B cell (primary cell): ENCODE measurements at regions not wholly inside any gene's neighbourhood (a gene's known extent, or its start where the extent isn't known, plus 50 kb on each side); places are given as distances from the start of the nearest gene placed in this dataset.

Experiments used
- ATAC-seq: fragments of 200-7000 bp; cut with Tn5 transposase; one replicate; pipeline ENCODE4 v1.10.0; 2021; ENCODE audit warnings: low read depth, mild to moderate bottlenecking, moderate number of reproducible peaks, moderate library complexity
- CTCF ChIA-PET: fragments of 350-600 bp; sonication (Branson Sonifier 250); formaldehyde crosslinking; loops from one replicate; lab custom pipeline; 2021; ENCODE audit warnings: antibody characterized with exemption, inconsistent platforms; lab: Charles Lee
- POLR2A ChIA-PET: fragments of 350-600 bp; sonication (Branson Sonifier 250); formaldehyde crosslinking; loops from one replicate; lab custom pipeline; 2021; ENCODE audit warnings: antibody characterized with exemption; lab: Charles Lee
- DNase-seq: peaks from one replicate; pipeline ENCODE4 v3.0.0; 2013
- H2AFZ ChIP-seq: 2 replicates; pipeline ENCODE4 v1.6.1; 2012; ENCODE audit warnings: mild to moderate bottlenecking, low read depth, low read length; ENCODE audit not compliant: insufficient read depth, poor library complexity, severe bottlenecking
- H3K27ac ChIP-seq, 2 donors: 1 replicate in 1 of 2; 2 replicates in 1 of 2; pipeline ENCODE4 v1.5.1; 2012 to 2013; ENCODE audit warnings: low read length in 2 of 2, mild to moderate bottlenecking in 2 of 2, moderate library complexity in 1 of 2
- H3K27me3 ChIP-seq, 4 experiments: fragments of 200-600 bp in 1 of 4; sonication (generic) in 1 of 4; replicated peaks in 1 of 4; 1 replicate in 2 of 4; 2 replicates in 2 of 4; pipeline versions ENCODE4 v1.6.1 to v1.7.0; 2013 to 2016; ENCODE audit warnings: low read length in 3 of 4, mild to moderate bottlenecking in 2 of 4, mixed read lengths in 1 of 4, moderate library complexity in 1 of 4; ENCODE audit not compliant: insufficient read depth in 4 of 4, control insufficient read depth in 3 of 4; ENCODE audit errors: control extremely low read depth in 1 of 4
- H3K36me3 ChIP-seq, 2 experiments: replicated peaks in 1 of 2; 1 replicate in 1 of 2; 2 replicates in 1 of 2; pipeline versions ENCODE4 v1.6.1 to v1.7.1; 2013; ENCODE audit warnings: low read length in 1 of 2; ENCODE audit not compliant: insufficient read depth in 2 of 2, control insufficient read depth in 1 of 2; ENCODE audit errors: control extremely low read depth in 1 of 2, extremely low read depth in 1 of 2
- H3K4me1 ChIP-seq, 2 donors: fragments of 200-600 bp in 1 of 2; sonication (generic) in 1 of 2; 1 replicate in 1 of 2; 2 replicates in 1 of 2; pipeline versions ENCODE4 v1.5.1 to v1.6.1; 2013 to 2017; ENCODE audit warnings: low read length in 2 of 2; ENCODE audit not compliant: control insufficient read depth in 2 of 2, insufficient read depth in 2 of 2
- H3K4me2 ChIP-seq: replicated peaks from 2 replicates; pipeline ENCODE3; 2012; ENCODE audit warnings: mild to moderate bottlenecking, low read depth, low read length; ENCODE audit not compliant: poor library complexity, severe bottlenecking
- H3K4me3 ChIP-seq, 5 experiments: fragments of 200-600 bp in 1 of 5; sonication (generic) in 1 of 5; 1 replicate in 3 of 5; 2 replicates in 2 of 5; pipeline versions ENCODE4 v1.5.1 to v1.7.0; 2011 to 2016; ENCODE audit warnings: low read length in 4 of 5, mild to moderate bottlenecking in 4 of 5, low read depth in 2 of 5, control low read depth in 1 of 5, moderate library complexity in 1 of 5; ENCODE audit not compliant: insufficient read depth in 1 of 5; ENCODE audit errors: control extremely low read depth in 1 of 5, extremely low read depth in 1 of 5
- H3K79me2 ChIP-seq: fragments of 200-600 bp; sonication (generic); one replicate; pipeline ENCODE4 v1.6.0; 2016; ENCODE audit warnings: low read length; ENCODE audit not compliant: control insufficient read depth, insufficient read depth
- H3K9ac ChIP-seq: fragments of 200-600 bp; sonication (generic); 2 replicates; pipeline ENCODE4 v1.6.1; 2017; ENCODE audit warnings: mild to moderate bottlenecking, low read length, moderate library complexity
- H3K9me3 ChIP-seq, 3 donors: one replicate each; pipeline versions ENCODE4 v1.6.1 to v1.7.1; 2013; ENCODE audit warnings: low read length in 2 of 3; ENCODE audit not compliant: control insufficient read depth in 2 of 3, insufficient read depth in 1 of 3; ENCODE audit errors: control extremely low read depth in 1 of 3
- H4K20me1 ChIP-seq: 2 replicates; pipeline ENCODE4 v1.6.0; 2012; ENCODE audit warnings: mild to moderate bottlenecking, low read length; ENCODE audit not compliant: insufficient read depth, control insufficient read depth, poor library complexity, severe bottlenecking
- H3K27ac Mint-ChIP-seq: one replicate; pipeline ENCODE4 v1.8.0; 2021; ENCODE audit warnings: mixed read lengths
- H3K27me3 Mint-ChIP-seq: one replicate; pipeline ENCODE4 v1.8.0; 2021; ENCODE audit warnings: mixed read lengths
- H3K4me1 Mint-ChIP-seq: one replicate; pipeline ENCODE4 v1.8.0; 2021; ENCODE audit warnings: mixed read lengths
- H3K4me3 Mint-ChIP-seq: one replicate; pipeline ENCODE4 v1.8.0; 2021; ENCODE audit warnings: mixed read lengths
- H3K9me3 Mint-ChIP-seq: one replicate; pipeline ENCODE4 v1.8.0; 2022; ENCODE audit warnings: mixed read lengths; ENCODE audit not compliant: insufficient read depth
- CTCF ChIP-seq: fragments of 200-600 bp; IDR thresholded peaks from one replicate; pipeline ENCODE4 v1.8.0; 2022; ENCODE audit warnings: antibody characterized with exemption, mild to moderate bottlenecking
- EZH2 ChIP-seq: IDR thresholded peaks from 2 replicates; pipeline ENCODE4 v1.6.1; 2012; ENCODE audit warnings: borderline replicate concordance, low read depth, mild to moderate bottlenecking, moderate library complexity, low read length; ENCODE audit not compliant: insufficient read depth, poor library complexity, severe bottlenecking
- WGBS: methylation state at CpG from one replicate; pipeline ENCODE4 v1.1.5; 2013; ENCODE audit warnings: missing lambda C conversion rate; ENCODE audit not compliant: insufficient coverage; 5-methylcytosine and 5-hydroxymethylcytosine counted together
- intact Hi-C: fragments of 100-400 bp; cut with micrococcal nuclease; formaldehyde crosslinking; loops from one replicate; pipeline ENCODE4 v1.10.0; 2022

DNA sequence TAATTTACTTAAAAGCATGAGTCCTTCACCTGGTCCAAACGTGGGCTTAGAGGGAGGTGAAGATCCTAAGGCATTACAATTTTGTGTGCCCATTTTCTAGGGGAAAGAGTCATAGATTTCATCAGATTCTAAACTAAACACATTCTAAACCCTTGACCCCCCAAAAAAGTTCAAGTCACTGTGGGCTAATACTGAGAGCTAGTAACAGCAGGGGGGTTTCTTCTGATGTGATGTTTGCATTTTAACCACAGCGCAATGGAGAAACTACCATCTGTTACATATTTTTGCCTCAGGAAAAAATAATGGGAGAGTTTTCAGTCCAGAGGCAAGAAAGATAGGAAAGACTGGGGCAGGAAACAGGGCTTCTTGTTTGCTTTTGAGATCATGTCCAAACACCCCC, 110.8 kb upstream of the SLC1A3 start:
- no peak for ATAC-seq
- H3K27ac Mint-ChIP-seq = no peak overlapping the region
- H4K20me1 ChIP-seq = no peaks in the 10 kb centered on the region
- no peaks in the 10 kb centered on the region for H3K36me3 ChIP-seq
- H3K9me3 ChIP-seq = no peaks in the 10 kb centered on the region
- ChIA-PET CTCF (no interaction called here), POLR2A (no interaction called here)
- H3K4me1 Mint-ChIP-seq = no peaks in the 10 kb centered on the region
- DNase-seq = no peak
- H3K9me3 Mint-ChIP-seq = no peaks in the 10 kb centered on the region
- no peak overlapping the region for H3K4me3 ChIP-seq
- H3K27me3 ChIP-seq = no peaks in the 10 kb centered on the region
- no CpG with 5 or more reads among the region's 2 CpGs for WGBS
- no peak overlapping the region for H3K4me2 ChIP-seq
- TF ChIP-seq CTCF = no peak
- TF ChIP-seq EZH2 = no peak
- intact Hi-C loops = no loop called here
- no peak overlapping the region for H2AFZ ChIP-seq
- H3K79me2 ChIP-seq = no peaks in the 10 kb centered on the region
- no peak overlapping the region for H3K9ac ChIP-seq
- no peaks in the 10 kb centered on the region for H3K4me1 ChIP-seq
- H3K4me3 Mint-ChIP-seq = no peak overlapping the region
- no peak overlapping the region for H3K27ac ChIP-seq
- H3K27me3 Mint-ChIP-seq = peaks cover 6% of the 10 kb centered on the region

- Histone ChIP-seq H2AFZ (no peak overlapping the region), H3K4me3 (no peak overlapping the region), H3K4me1 (no peaks in the 10 kb centered on the region), H3K27me3 (no peaks in the 10 kb centered on the region), H3K27ac (no peak overlapping the region), H3K9me3 (no peaks in the 10 kb centered on the region), H3K9ac (no peak overlapping the region), H3K36me3 (no peaks in the 10 kb centered on the region), H3K4me2 (no peak overlapping the region), H4K20me1 (no peaks in the 10 kb centered on the region), H3K79me2 (no peaks in the 10 kb centered on the region)
- POLR2A ChIA-PET = no interaction called here
- no peak for ATAC-seq
- TF ChIP-seq EZH2 (no peak), CTCF (no peak)
- WGBS = no CpG with 5 or more reads among the region's 4 CpGs
- Mint-ChIP-seq H3K27ac (no peak overlapping the region), H3K4me3 (no peak overlapping the region), H3K4me1 (no peaks in the 10 kb centered on the region), H3K27me3 (peaks cover 6% of the 10 kb centered on the region), H3K9me3 (no peaks in the 10 kb centered on the region)
- CTCF ChIA-PET = interaction anchor here (0.5 kb wide), 1 partner anchor 206 kb away, joined by 5 read pairs; no protein-coding TSS in a partner anchor
- no peak for DNase-seq
- intact Hi-C loops = no loop called here
These were observed 109.9 kb upstream of the SLC1A3 start for GRCh38 chr5:36496471-36496870.
